HG03575 (cell line): ENCODE measurements at regions not wholly inside any gene's neighbourhood (a gene's known extent, or its start where the extent isn't known, plus 50 kb on each side); places are given as distances from the start of the nearest gene placed in this dataset.
"Not testable (repeated sequence)": the region's sequence is repeated elsewhere in the genome, so short reads cannot be mapped to it uniquely, and the experiment has no call there.

Experiments used
- ATAC-seq: cut with Tn5 transposase; IDR thresholded peaks from one replicate; pipeline ENCODE4 v1.9.1; 2021; ENCODE audit not compliant: unreplicated experiment, insufficient number of reproducible peaks, low FRiP score; ENCODE audit errors: extremely low read depth

GRCh38 chr16:64083428-64084129 lies 1038.3 kb downstream of the CDH11 start:
- ATAC-seq: no peak

GRCh38 chr16:64077242-64077641 lies 1044.6 kb downstream of the CDH11 start:
- no peak for ATAC-seq

- no peak for ATAC-seq
These were observed 1047.2 kb downstream of the CDH11 start for GRCh38 chr16:64074706-64075105.

GRCh38 chr16:64072131-64072730 lies 1049.6 kb downstream of the CDH11 start:
- ATAC-seq: not testable (repeated sequence)

GRCh38 chr16:64065523-64065922 lies 1056.3 kb downstream of the CDH11 start:
- ATAC-seq: no peak

- ATAC-seq: no peak
These were observed 1060.2 kb downstream of the CDH11 start for GRCh38 chr16:64061621-64062020.

GRCh38 chr16:64060631-64061030 lies 1061.2 kb downstream of the CDH11 start:
- ATAC-seq: no peak

GRCh38 chr16:64058685-64059084 lies 1063.2 kb downstream of the CDH11 start:
- no peak for ATAC-seq

GRCh38 chr16:64051824-64052223 lies 1070.0 kb downstream of the CDH11 start:
- ATAC-seq: no peak

- no peak for ATAC-seq
These were observed 1074.0 kb downstream of the CDH11 start for GRCh38 chr16:64047878-64048277.

- no peak for ATAC-seq
These were observed 1074.7 kb downstream of the CDH11 start for GRCh38 chr16:64047207-64047606.

- no peak for ATAC-seq
These were observed 1086.5 kb downstream of the CDH11 start for GRCh38 chr16:64035337-64035736.

- ATAC-seq: no peak
These were observed 1102.5 kb downstream of the CDH11 start for GRCh38 chr16:64019339-64019738.

GRCh38 chr16:64017796-64018195 lies 1104.1 kb downstream of the CDH11 start:
- ATAC-seq: no peak

- no peak for ATAC-seq
These were observed 1108.0 kb downstream of the CDH11 start for GRCh38 chr16:64013856-64014255.

GRCh38 chr16:64012166-64012565 lies 1109.7 kb downstream of the CDH11 start:
- no peak for ATAC-seq

- no peak for ATAC-seq
These were observed 1110.2 kb downstream of the CDH11 start for GRCh38 chr16:64011650-64012049.

GRCh38 chr16:64008131-64008530 lies 1113.7 kb downstream of the CDH11 start:
- no peak for ATAC-seq

GRCh38 chr16:64004116-64004515 lies 1117.7 kb downstream of the CDH11 start:
- ATAC-seq: no peak

GRCh38 chr16:63995025-63995424 lies 1126.8 kb downstream of the CDH11 start:
- ATAC-seq: no peak

GRCh38 chr16:63983401-63983800 lies 1138.5 kb downstream of the CDH11 start:
- no peak for ATAC-seq
